ENCODE measurements at regions not wholly inside any gene's neighbourhood (a gene's known extent, or its start where the extent isn't known, plus 50 kb on each side); places are given as distances from the start of the nearest gene placed in this dataset.

GRCh38 chr7:96928965-96929364, 76.4 kb upstream of the DLX6 start:
- Histone ChIP-seq H3K36me3 (ENCODE audit: control insufficient read depth in 4 of 4, insufficient read depth in 4 of 4, low read length in 4 of 4) (no peaks in the 10 kb centered on the region), H3K9ac (ENCODE audit: insufficient read depth in 1 of 2, low read length in 2 of 2) (no peak overlapping the region), H3K4me1 (ENCODE audit: control insufficient read depth in 5 of 5, insufficient read depth in 5 of 5, low read length in 5 of 5) (no peaks in the 10 kb centered on the region), H3K27me3 (ENCODE audit: control insufficient read depth in 3 of 3, insufficient read depth in 3 of 3, low read length in 2 of 3) (peaks cover 0 to 2% (median 0%) of the 10 kb centered on the region in 3 donors), H3K27ac (ENCODE audit: low read depth in 1 of 2, low read length in 1 of 2) (no peak overlapping the region), H3K9me3 (ENCODE audit: control insufficient read depth in 4 of 4, insufficient read depth in 3 of 4, low read length in 3 of 4) (no peaks in the 10 kb centered on the region), H3K4me3 (no peak overlapping the region)
- ATAC-seq (ENCODE audit: insufficient read depth, low FRiP score) (no peak), DNase-seq (no peak)
- WGBS, 2 donors: 66 to 74% methylated on average over 2 of the region's 2 CpGs
- no peak for TF ChIP-seq CTCF (IDR thresholded peaks at IDR 0.05; ENCODE audit: control extremely low read depth, extremely low read depth)

GRCh38 chr7:96931891-96932290, 73.5 kb upstream of the DLX6 start:
- no peaks in the 10 kb centered on the region for H3K9me3 ChIP-seq (ENCODE audit: control insufficient read depth in 4 of 4, insufficient read depth in 3 of 4, low read length in 3 of 4)
- no peak overlapping the region for H3K4me3 ChIP-seq
- ATAC-seq (ENCODE audit: insufficient read depth, low FRiP score) (no peak), DNase-seq (no peak)
- H3K36me3 ChIP-seq (ENCODE audit: control insufficient read depth in 4 of 4, insufficient read depth in 4 of 4, low read length in 4 of 4): no peaks in the 10 kb centered on the region
- no peak for TF ChIP-seq CTCF (IDR thresholded peaks at IDR 0.05; ENCODE audit: control extremely low read depth, extremely low read depth)
- WGBS, 2 donors: 86 to 89% methylated on average over 1 of the region's 1 CpG
- H3K9ac ChIP-seq (ENCODE audit: insufficient read depth in 1 of 2, low read length in 2 of 2): no peak overlapping the region
- no peak overlapping the region for H3K27ac ChIP-seq (ENCODE audit: low read depth in 1 of 2, low read length in 1 of 2)
- H3K27me3 ChIP-seq (ENCODE audit: control insufficient read depth in 3 of 3, insufficient read depth in 3 of 3, low read length in 2 of 3): peaks cover 0 to 2% (median 0%) of the 10 kb centered on the region in 3 donors
- H3K4me1 ChIP-seq (ENCODE audit: control insufficient read depth in 5 of 5, insufficient read depth in 5 of 5, low read length in 5 of 5): no peaks in the 10 kb centered on the region

GRCh38 chr7:96933067-96933645, 72.2 kb upstream of the DLX6 start:
- WGBS, 2 donors: 76 to 85% methylated on average over 9 of the region's 9 CpGs
- no peaks in the 10 kb centered on the region for H3K4me1 ChIP-seq (ENCODE audit: control insufficient read depth in 5 of 5, insufficient read depth in 5 of 5, low read length in 5 of 5)
- peaks cover 0 to 2% (median 0%) of the 10 kb centered on the region in 3 donors for H3K27me3 ChIP-seq (ENCODE audit: control insufficient read depth in 3 of 3, insufficient read depth in 3 of 3, low read length in 2 of 3)
- DNase-seq (no peak), ATAC-seq (ENCODE audit: insufficient read depth, low FRiP score) (no peak)
- no peak overlapping the region for H3K9ac ChIP-seq (ENCODE audit: insufficient read depth in 1 of 2, low read length in 2 of 2)
- H3K36me3 ChIP-seq (ENCODE audit: control insufficient read depth in 4 of 4, insufficient read depth in 4 of 4, low read length in 4 of 4): no peaks in the 10 kb centered on the region
- TF ChIP-seq CTCF (IDR thresholded peaks at IDR 0.05; ENCODE audit: control extremely low read depth, extremely low read depth): no peak
- H3K4me3 ChIP-seq: no peak overlapping the region
- H3K27ac ChIP-seq (ENCODE audit: low read depth in 1 of 2, low read length in 1 of 2): no peak overlapping the region
- H3K9me3 ChIP-seq (ENCODE audit: control insufficient read depth in 4 of 4, insufficient read depth in 3 of 4, low read length in 3 of 4): no peaks in the 10 kb centered on the region

- H3K9me3 ChIP-seq (ENCODE audit: control insufficient read depth in 4 of 4, insufficient read depth in 3 of 4, low read length in 3 of 4): no peaks in the 10 kb centered on the region
- H3K4me1 ChIP-seq (ENCODE audit: control insufficient read depth in 5 of 5, insufficient read depth in 5 of 5, low read length in 5 of 5): no peaks in the 10 kb centered on the region
- H3K27ac ChIP-seq (ENCODE audit: low read depth in 1 of 2, low read length in 1 of 2): no peak overlapping the region
- WGBS, 2 donors: 79 to 81% methylated on average over 2 of the region's 2 CpGs
- H3K36me3 ChIP-seq (ENCODE audit: control insufficient read depth in 4 of 4, insufficient read depth in 4 of 4, low read length in 4 of 4): no peaks in the 10 kb centered on the region
- no peak overlapping the region for H3K4me3 ChIP-seq
- peaks cover 0 to 2% (median 0%) of the 10 kb centered on the region in 3 donors for H3K27me3 ChIP-seq (ENCODE audit: control insufficient read depth in 3 of 3, insufficient read depth in 3 of 3, low read length in 2 of 3)
- TF ChIP-seq CTCF (IDR thresholded peaks at IDR 0.05; ENCODE audit: control extremely low read depth, extremely low read depth): no peak
- DNase-seq (no peak), ATAC-seq (ENCODE audit: insufficient read depth, low FRiP score) (no peak)
- H3K9ac ChIP-seq (ENCODE audit: insufficient read depth in 1 of 2, low read length in 2 of 2): no peak overlapping the region
These were observed 68.7 kb upstream of the DLX6 start for GRCh38 chr7:96936621-96937020.

Measured in lung (tissue), 11 donors.